ENCODE measurements at regions not wholly inside any gene's neighbourhood (a gene's known extent, or its start where the extent isn't known, plus 50 kb on each side); places are given as distances from the start of the nearest gene placed in this dataset.
"Not testable (repeated sequence)": the region's sequence is repeated elsewhere in the genome, so short reads cannot be mapped to it uniquely, and the experiment has no call there.

DNA sequence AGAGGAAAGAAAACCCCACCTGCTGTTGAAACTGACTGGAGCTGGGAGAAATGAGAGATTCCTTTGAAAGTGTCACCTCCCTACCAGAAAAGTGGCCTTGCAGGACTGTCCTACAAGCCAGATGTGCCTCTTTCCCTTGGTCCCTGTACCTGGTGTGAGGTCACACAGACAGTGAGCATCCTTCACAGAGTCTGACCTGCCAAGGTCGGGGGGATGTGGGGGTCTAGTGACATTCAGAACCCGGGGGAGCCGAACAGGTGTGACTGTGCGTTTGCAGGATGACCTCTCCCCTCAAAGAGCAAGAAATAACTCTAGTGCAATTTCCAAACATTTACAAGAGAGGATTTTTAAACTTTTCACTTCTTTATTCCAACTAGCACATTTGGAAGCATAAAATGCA is 93.4 kb upstream of the ZNF479 start:
- no peaks in the 10 kb centered on the region for H3K4me1 ChIP-seq (ENCODE audit: control insufficient read depth, insufficient read depth, low read length)
- CTCF ChIA-PET, result no interaction called here
- no peak for ATAC-seq
- no TSS peak for BruUV-seq (replicated peaks)
- POLR2A ChIA-PET, result no interaction called here
- no peaks in the 10 kb centered on the region for H3K27me3 ChIP-seq (ENCODE audit: control insufficient read depth, insufficient read depth, low read length)
- H3K9me3 ChIP-seq (ENCODE audit: control insufficient read depth, insufficient read depth, low read depth, low read length), result no peaks in the 10 kb centered on the region
- no peak for DNase-seq (ENCODE audit: low read depth, low spot score)
- TF ChIP-seq TCF7L2 (IDR thresholded peaks at IDR 0.05; ENCODE audit: low read depth, low read length), result no peak
- TF ChIP-seq, protein P1, sequence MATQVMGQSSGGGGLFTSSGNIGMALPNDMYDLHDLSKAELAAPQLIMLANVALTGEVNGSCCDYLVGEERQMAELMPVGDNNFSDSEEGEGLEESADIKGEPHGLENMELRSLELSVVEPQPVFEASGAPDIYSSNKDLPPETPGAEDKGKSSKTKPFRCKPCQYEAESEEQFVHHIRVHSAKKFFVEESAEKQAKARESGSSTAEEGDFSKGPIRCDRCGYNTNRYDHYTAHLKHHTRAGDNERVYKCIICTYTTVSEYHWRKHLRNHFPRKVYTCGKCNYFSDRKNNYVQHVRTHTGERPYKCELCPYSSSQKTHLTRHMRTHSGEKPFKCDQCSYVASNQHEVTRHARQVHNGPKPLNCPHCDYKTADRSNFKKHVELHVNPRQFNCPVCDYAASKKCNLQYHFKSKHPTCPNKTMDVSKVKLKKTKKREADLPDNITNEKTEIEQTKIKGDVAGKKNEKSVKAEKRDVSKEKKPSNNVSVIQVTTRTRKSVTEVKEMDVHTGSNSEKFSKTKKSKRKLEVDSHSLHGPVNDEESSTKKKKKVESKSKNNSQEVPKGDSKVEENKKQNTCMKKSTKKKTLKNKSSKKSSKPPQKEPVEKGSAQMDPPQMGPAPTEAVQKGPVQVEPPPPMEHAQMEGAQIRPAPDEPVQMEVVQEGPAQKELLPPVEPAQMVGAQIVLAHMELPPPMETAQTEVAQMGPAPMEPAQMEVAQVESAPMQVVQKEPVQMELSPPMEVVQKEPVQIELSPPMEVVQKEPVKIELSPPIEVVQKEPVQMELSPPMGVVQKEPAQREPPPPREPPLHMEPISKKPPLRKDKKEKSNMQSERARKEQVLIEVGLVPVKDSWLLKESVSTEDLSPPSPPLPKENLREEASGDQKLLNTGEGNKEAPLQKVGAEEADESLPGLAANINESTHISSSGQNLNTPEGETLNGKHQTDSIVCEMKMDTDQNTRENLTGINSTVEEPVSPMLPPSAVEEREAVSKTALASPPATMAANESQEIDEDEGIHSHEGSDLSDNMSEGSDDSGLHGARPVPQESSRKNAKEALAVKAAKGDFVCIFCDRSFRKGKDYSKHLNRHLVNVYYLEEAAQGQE (IDR thresholded peaks at IDR 0.05; ENCODE audit: insufficient read depth in 1 of 2, low read depth in 2 of 2, low read length in 1 of 2), result no peak
- TF ChIP-seq, protein P2, sequence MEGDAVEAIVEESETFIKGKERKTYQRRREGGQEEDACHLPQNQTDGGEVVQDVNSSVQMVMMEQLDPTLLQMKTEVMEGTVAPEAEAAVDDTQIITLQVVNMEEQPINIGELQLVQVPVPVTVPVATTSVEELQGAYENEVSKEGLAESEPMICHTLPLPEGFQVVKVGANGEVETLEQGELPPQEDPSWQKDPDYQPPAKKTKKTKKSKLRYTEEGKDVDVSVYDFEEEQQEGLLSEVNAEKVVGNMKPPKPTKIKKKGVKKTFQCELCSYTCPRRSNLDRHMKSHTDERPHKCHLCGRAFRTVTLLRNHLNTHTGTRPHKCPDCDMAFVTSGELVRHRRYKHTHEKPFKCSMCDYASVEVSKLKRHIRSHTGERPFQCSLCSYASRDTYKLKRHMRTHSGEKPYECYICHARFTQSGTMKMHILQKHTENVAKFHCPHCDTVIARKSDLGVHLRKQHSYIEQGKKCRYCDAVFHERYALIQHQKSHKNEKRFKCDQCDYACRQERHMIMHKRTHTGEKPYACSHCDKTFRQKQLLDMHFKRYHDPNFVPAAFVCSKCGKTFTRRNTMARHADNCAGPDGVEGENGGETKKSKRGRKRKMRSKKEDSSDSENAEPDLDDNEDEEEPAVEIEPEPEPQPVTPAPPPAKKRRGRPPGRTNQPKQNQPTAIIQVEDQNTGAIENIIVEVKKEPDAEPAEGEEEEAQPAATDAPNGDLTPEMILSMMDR (IDR thresholded peaks at IDR 0.05), result no peak
- no peak for TF ChIP-seq POLR2AphosphoS5 (IDR thresholded peaks at IDR 0.05; ENCODE audit: low read depth, low read length)
- TF ChIP-seq SIN3A (IDR thresholded peaks at IDR 0.05; ENCODE audit: borderline replicate concordance, insufficient read depth, low read depth, low read length), result no peak
- H3K27ac ChIP-seq (ENCODE audit: low read length), result no peak overlapping the region
- in situ Hi-C loops (cut with HindIII; ENCODE audit: low pct_unique_long_range_greater_than_20kb, low sequenced_read_pairs) (no loop called here), intact Hi-C loops (cut with micrococcal nuclease; ENCODE audit: unreplicated experiment) (no loop called here)
- H3K36me3 ChIP-seq (ENCODE audit: control insufficient read depth, insufficient read depth, low read length), result no peaks in the 10 kb centered on the region
- H3K4me3 ChIP-seq (ENCODE audit: low read depth in 2 of 2, low read length in 2 of 2), result no peak overlapping the region

DNA sequence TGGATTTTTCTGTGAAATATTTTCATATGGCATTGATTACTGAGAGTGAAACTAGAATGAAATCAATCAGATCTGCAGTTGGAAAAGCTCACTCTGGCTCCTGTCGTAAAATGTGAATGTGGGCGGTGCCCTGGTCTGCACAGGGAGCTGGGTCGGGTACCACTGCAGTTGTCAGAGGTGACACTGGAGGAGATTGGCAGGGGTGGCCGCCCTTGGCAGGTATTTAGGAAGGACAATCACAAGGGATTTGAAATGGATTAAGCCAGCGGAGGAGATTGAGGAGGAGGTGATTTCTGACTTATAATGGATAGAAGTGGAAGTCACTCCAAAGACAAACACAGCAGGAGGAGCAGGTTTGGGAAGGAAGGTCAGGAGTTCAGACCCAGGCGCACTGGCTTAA is 109.0 kb upstream of the ZNF479 start:
- CTCF ChIA-PET; H3K27ac ChIP-seq (ENCODE audit: low read length); intact Hi-C loops (cut with micrococcal nuclease; ENCODE audit: unreplicated experiment); in situ Hi-C loops (cut with HindIII; ENCODE audit: low pct_unique_long_range_greater_than_20kb, low sequenced_read_pairs); H3K36me3 ChIP-seq (ENCODE audit: control insufficient read depth, insufficient read depth, low read length); H3K27me3 ChIP-seq (ENCODE audit: control insufficient read depth, insufficient read depth, low read length); H3K9me3 ChIP-seq (ENCODE audit: control insufficient read depth, insufficient read depth, low read depth, low read length); POLR2A ChIA-PET; ATAC-seq; DNase-seq (ENCODE audit: low read depth, low spot score); H3K4me3 ChIP-seq (ENCODE audit: low read depth in 2 of 2, low read length in 2 of 2); BruUV-seq (replicated peaks); H3K4me1 ChIP-seq (ENCODE audit: control insufficient read depth, insufficient read depth, low read length): not testable (repeated sequence)

DNA sequence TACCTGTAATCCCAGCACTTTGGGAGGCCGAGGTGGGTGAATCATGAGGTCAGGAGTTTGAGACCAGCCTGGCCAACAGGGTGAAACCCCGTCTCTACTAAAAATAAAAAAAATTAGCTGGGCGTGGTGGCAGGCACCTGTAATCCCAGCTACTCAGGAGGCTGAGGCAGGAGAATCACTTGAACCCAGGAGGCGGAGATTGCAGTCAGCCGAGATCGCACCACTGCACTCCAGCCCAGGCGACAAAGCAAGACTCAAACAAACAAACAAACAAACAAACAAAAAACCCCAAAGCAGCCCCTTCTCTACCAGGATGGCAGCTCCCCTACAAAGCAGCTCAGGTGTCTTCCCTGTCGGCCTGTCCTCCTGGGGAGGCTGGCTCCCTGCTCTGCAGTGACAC is 111.3 kb upstream of the ZNF479 start:
- CTCF ChIA-PET; ATAC-seq; BruUV-seq (replicated peaks); POLR2A ChIA-PET; H3K4me3 ChIP-seq (ENCODE audit: low read depth in 2 of 2, low read length in 2 of 2); H3K9me3 ChIP-seq (ENCODE audit: control insufficient read depth, insufficient read depth, low read depth, low read length); in situ Hi-C loops (cut with HindIII; ENCODE audit: low pct_unique_long_range_greater_than_20kb, low sequenced_read_pairs); H3K36me3 ChIP-seq (ENCODE audit: control insufficient read depth, insufficient read depth, low read length); DNase-seq (ENCODE audit: low read depth, low spot score); H3K27me3 ChIP-seq (ENCODE audit: control insufficient read depth, insufficient read depth, low read length); H3K4me1 ChIP-seq (ENCODE audit: control insufficient read depth, insufficient read depth, low read length); intact Hi-C loops (cut with micrococcal nuclease; ENCODE audit: unreplicated experiment); H3K27ac ChIP-seq (ENCODE audit: low read length): not testable (repeated sequence)

DNA sequence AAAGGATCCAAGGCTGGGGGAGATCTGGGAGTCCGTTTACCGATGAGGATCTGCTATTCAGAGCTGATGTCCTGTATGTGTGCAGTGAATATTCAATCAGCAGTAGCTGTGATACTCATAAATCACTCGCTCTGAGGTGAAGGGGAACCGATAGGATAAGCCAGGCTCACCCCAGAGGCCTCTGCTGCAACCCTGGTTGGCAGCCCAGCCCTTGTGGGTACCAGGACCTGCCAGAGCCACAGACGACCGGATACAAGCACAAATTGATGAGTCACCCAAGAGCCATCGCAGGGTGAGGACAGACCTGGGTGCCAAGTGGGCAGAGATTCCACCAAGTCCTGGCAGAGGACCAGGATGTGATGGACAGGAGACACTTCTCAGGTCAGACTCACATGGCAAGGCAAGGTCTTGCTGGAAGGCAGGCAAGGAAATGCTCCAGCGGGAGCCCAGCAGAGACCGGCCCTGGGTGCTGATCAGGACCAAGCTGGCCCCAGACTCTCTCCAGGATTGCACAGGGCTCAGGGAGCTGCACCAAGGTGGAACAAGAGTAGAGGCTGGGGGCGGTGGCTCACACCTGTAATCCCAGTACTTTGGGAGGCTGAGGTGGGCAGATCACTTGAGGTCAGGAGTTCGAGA is 112.2 kb upstream of the ZNF479 start:
- not testable (repeated sequence) for BruUV-seq (replicated peaks)

More for the DNA sequence above, 112.2 kb upstream of the ZNF479 start:
- in situ Hi-C loops (cut with HindIII; ENCODE audit: low pct_unique_long_range_greater_than_20kb, low sequenced_read_pairs); H3K36me3 ChIP-seq (ENCODE audit: control insufficient read depth, insufficient read depth, low read length); H3K9me3 ChIP-seq (ENCODE audit: control insufficient read depth, insufficient read depth, low read depth, low read length); H3K27ac ChIP-seq (ENCODE audit: low read length); CTCF ChIA-PET; ATAC-seq; POLR2A ChIA-PET; H3K4me3 ChIP-seq (ENCODE audit: low read depth in 2 of 2, low read length in 2 of 2); H3K4me1 ChIP-seq (ENCODE audit: control insufficient read depth, insufficient read depth, low read length); DNase-seq (ENCODE audit: low read depth, low spot score); H3K27me3 ChIP-seq (ENCODE audit: control insufficient read depth, insufficient read depth, low read length); intact Hi-C loops (cut with micrococcal nuclease; ENCODE audit: unreplicated experiment): not testable (repeated sequence)
